ENCODE measurements at regions not wholly inside any gene's neighbourhood (a gene's known extent, or its start where the extent isn't known, plus 50 kb on each side); places are given as distances from the start of the nearest gene placed in this dataset.

- FAIRE-seq = no peak
- DNase-seq (ENCODE audit: low read depth) = no peak
- Histone ChIP-seq H3K36me3 (ENCODE audit: control insufficient read depth, insufficient read depth, low read length) (no peaks in the 10 kb centered on the region), H3K4me3 (ENCODE audit: low read depth, low read length) (peak overlapping the region; percentile 33), H3K27me3 (ENCODE audit: control insufficient read depth, insufficient read depth, low read length) (peaks cover 2% of the 10 kb centered on the region)
- TF ChIP-seq CTCF (IDR thresholded peaks at IDR 0.05; ENCODE audit: insufficient read depth, low read length, severe bottlenecking) = no peak
These were observed 57.8 kb upstream of the CIBAR2 start for GRCh38 chr16:85170066-85170491.

GRCh38 chr16:85170590-85171003 is 58.3 kb upstream of the CIBAR2 start:
- TF ChIP-seq CTCF (IDR thresholded peaks at IDR 0.05; ENCODE audit: insufficient read depth, low read length, severe bottlenecking) = no peak
- Histone ChIP-seq H3K27me3 (ENCODE audit: control insufficient read depth, insufficient read depth, low read length) (peaks cover 2% of the 10 kb centered on the region), H3K36me3 (ENCODE audit: control insufficient read depth, insufficient read depth, low read length) (no peaks in the 10 kb centered on the region), H3K4me3 (ENCODE audit: low read depth, low read length) (no peak overlapping the region)
- FAIRE-seq (no peak), DNase-seq (ENCODE audit: low read depth) (no peak)

- Histone ChIP-seq H3K4me3 (ENCODE audit: low read depth, low read length) (no peak overlapping the region), H3K36me3 (ENCODE audit: control insufficient read depth, insufficient read depth, low read length) (no peaks in the 10 kb centered on the region), H3K27me3 (ENCODE audit: control insufficient read depth, insufficient read depth, low read length) (no peaks in the 10 kb centered on the region)
- DNase-seq (ENCODE audit: low read depth) = no peak
- no peak for TF ChIP-seq CTCF (IDR thresholded peaks at IDR 0.05; ENCODE audit: insufficient read depth, low read length, severe bottlenecking)
- FAIRE-seq = no peak
These were observed 58.9 kb upstream of the CIBAR2 start for GRCh38 chr16:85171004-85171758.

- TF ChIP-seq CTCF (IDR thresholded peaks at IDR 0.05; ENCODE audit: insufficient read depth, low read length, severe bottlenecking) = no peak
- FAIRE-seq = no peak
- Histone ChIP-seq H3K4me3 (ENCODE audit: low read depth, low read length) (no peak overlapping the region), H3K36me3 (ENCODE audit: control insufficient read depth, insufficient read depth, low read length) (no peaks in the 10 kb centered on the region), H3K27me3 (ENCODE audit: control insufficient read depth, insufficient read depth, low read length) (no peaks in the 10 kb centered on the region)
- no peak for DNase-seq (ENCODE audit: low read depth)
These were observed 59.6 kb upstream of the CIBAR2 start for GRCh38 chr16:85171759-85172454.

GRCh38 chr16:85172455-85173145 is 60.3 kb upstream of the CIBAR2 start:
- TF ChIP-seq CTCF (IDR thresholded peaks at IDR 0.05; ENCODE audit: insufficient read depth, low read length, severe bottlenecking) = peak; percentile 43
- H3K4me3 ChIP-seq (ENCODE audit: low read depth, low read length) = no peak overlapping the region
- H3K36me3 ChIP-seq (ENCODE audit: control insufficient read depth, insufficient read depth, low read length) = no peaks in the 10 kb centered on the region
- DNase-seq (ENCODE audit: low read depth) (peak; percentile 12), FAIRE-seq (no peak)
- H3K27me3 ChIP-seq (ENCODE audit: control insufficient read depth, insufficient read depth, low read length) = no peaks in the 10 kb centered on the region

Data from bronchial epithelial cell (primary cell).